OCI-LY3 (cell line): ENCODE measurements at regions not wholly inside any gene's neighbourhood (a gene's known extent, or its start where the extent isn't known, plus 50 kb on each side); places are given as distances from the start of the nearest gene placed in this dataset.

Experiments
- CTCF ChIP-seq: fragments of 200-600, 300-600 bp; sonication (generic); IDR thresholded peaks from 2 replicates; pipeline ENCODE4 v1.5.1; 2014; ENCODE audit warnings: antibody characterized with exemption, low read length, low read depth
- EZH2phosphoT487 ChIP-seq: fragments of 200-600 bp; shearing (Covaris generic); IDR thresholded peaks from 2 replicates; pipeline ENCODE4 v1.6.1; 2018; ENCODE audit warnings: antibody characterized with exemption, mixed run types, low read depth

- TF ChIP-seq CTCF (no peak), EZH2phosphoT487 (no peak)
Measured at GRCh38 chr14:98900798-98901197, 371.2 kb downstream of the BCL11B start.
